NK-92 treated with Interleukin-12 subunit alpha and Interleukin-12 subunit beta, amount 100 ng/mL, for 24 hours (cell line): ENCODE measurements at regions not wholly inside any gene's neighbourhood (a gene's known extent, or its start where the extent isn't known, plus 50 kb on each side); places are given as distances from the start of the nearest gene placed in this dataset.
"Not testable (repeated sequence)": the region's sequence is repeated elsewhere in the genome, so short reads cannot be mapped to it uniquely, and the experiment has no call there.

ENCODE experiments used
- DNase-seq: peaks from one replicate; lab custom pipeline; 2025; lab: John Stamatoyannopoulos, UW

DNA sequence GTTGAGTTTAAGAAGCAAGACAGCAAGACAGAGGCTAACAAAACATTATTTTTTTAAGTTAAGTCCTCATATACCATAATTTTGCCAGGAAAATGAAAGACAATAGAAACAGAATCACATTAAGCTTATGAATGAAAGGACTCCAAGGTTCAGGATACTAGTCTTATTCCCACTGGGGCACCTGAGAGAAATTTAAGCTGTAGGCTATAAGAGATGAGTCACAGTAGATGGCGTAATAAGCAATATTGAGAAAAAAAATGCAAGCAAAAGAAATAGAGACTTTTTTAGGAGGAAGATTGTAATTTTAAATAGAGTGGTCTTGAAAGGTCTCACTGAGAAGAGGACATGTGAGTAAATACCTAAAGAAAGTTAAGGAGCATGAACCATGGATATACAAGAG is 57.1 kb upstream of the KIF2B start:
- DNase-seq, result no peak

DNA sequence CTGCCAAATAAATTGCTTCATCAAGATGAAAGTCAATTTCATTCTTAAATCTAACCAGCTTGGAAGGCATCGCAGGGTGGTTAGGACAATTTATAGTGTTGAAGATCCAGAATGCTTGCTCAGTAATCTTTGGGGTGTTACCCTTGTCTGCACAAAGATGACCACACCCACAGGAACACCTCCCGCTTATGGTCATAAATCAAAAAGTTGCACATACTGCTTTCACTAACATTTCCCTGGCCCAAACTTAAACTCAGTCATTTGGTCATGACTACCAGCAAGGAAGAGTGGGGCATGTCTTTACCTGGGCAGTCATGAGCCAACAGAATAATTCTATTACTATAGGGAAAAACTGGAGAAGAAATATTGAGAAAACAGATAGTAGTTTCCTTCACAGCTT is 57.6 kb upstream of the KIF2B start:
- DNase-seq, result no peak

DNA sequence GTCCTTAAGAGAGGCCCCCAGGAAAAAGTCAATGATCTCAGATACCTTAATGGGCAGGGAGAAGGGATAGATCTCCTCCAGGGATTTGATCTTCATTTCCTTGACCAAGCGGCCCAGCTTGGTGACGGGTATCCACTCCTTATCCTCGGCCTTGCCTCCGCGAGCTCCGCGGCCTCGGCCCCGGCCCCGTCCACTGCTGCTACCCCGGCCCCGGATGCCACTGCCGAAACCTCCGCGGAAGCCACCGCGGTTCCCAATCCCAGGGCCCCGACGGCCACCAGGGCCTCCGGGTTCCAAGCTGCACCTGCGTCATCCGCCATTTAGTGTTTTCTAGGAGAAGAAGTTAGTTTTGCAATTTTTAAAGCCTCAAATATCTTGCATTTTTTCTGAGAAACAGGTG is 65.2 kb upstream of the KIF2B start:
- no peak for DNase-seq

DNA sequence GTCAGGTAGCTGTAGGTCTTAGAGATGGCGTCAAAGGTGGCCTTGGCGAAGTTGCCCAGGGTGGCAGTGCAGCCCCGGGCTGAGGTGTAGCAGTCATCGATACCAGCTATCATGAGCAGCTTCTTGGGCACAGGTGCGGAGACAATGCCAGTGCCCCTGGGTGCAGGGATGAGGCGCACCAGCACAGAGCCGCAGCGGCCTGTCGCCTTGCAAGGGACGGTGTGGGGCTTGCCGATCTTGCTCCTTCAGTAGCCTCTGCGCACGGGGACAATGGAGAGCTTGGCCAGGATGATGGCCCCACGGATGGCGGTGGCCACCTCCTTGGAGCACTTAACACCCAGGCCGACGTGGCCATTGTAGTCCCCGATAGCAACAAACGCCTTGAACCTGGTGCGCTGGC is 65.6 kb upstream of the KIF2B start:
- not testable (repeated sequence) for DNase-seq

DNA sequence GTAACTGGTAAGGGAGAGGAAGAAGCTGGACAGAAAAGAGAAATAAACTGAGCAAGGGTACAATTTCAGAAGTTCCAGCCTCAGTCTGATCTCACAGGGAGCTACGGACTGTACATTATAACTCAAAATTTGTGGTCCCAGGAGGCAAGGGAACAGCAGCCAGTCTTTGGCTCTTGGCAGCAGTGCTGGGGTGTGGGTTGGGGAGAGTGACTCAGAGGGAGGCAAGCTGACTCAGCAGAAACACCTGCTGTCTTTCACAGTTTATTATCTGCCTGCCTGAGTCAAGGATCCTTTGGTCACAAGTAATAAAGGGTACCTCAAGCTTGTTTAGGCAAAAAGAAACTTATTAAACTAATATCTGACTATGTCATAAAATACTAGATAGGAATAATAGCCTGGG is 73.5 kb upstream of the KIF2B start:
- DNase-seq, result no peak

DNA sequence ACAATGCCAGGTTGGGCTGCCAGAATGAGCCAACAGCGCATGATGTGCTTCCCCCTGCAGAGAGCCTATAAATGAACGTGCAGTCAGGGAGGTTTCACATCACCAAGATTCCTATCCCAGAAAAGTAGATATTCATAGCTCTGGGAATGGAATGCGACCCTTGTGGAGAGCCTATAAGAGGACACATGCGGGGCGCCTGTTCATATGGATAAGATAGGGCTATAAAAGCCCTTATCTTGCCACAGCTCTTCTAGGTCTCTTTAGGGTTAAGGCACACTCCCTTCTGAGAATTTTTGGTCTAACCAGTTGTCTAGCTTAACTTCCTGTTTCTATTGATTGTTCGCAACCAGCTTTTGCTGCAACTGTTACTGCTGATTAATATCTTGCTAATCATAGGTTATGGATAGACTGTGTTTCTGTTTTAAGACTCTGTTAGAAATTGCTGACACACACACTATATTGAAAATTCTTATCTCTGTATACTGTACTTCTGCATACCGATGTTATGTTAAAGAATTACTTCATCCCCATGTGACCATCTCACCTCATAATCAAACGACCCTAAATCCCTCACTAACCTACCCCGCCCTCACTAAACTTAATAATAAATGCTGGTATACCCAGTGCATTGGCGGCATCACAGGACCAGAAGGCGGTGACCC is 74.4 kb upstream of the KIF2B start:
- DNase-seq, result not testable (repeated sequence)

DNA sequence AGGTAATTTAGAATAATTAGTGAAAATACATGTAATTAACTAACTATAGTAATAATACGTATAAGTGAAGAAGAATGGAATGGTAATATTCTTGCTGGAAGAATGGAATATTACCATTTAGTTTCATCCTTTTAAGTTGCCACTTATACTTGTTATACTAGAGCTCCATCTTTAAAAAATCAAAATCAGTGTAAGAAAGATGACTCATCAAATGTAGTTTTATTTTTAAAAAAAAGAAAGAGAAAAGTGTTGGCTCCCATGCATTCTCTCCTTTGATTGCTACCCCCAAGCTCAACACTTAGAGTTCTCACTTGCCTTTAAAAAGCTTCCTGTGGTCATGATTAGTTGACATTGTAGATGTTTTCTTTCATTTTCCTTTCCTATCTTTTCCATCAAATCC is 82.4 kb upstream of the KIF2B start:
- DNase-seq, result no peak

DNA sequence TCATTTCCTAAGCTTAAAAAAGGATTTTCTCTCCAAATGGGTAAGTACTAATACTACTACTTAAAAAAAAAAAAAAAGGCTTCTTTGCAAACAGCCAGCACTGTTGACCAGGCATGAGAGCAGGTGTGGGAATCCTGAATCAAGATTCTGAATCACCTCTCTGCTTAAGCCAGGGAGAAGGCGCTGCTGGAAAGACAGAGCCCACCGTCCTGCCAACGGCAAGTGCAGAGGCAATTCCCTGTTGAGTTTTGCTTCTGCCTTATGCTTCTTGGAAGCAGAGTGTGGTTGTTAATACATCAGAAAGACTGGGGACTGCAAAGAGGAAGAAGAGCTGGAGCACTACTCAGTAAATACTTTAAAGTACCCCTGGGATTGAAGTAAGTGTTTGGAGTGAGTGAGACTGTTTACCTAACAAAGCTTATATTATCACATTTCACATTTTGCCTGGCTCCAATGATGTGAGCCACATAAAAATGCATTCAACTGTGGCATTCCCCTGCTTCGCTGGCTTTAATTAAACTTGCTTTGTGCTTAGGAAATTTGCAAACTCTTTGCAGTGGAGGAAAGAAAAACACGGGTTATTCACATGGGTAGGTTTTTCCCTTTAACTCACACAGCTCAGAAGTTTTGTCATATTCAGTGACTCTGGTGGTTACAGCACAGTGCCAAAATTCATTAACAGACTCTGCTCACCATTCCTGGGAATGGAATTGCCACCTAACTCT is 86.0 kb upstream of the KIF2B start:
- no peak for DNase-seq

DNA sequence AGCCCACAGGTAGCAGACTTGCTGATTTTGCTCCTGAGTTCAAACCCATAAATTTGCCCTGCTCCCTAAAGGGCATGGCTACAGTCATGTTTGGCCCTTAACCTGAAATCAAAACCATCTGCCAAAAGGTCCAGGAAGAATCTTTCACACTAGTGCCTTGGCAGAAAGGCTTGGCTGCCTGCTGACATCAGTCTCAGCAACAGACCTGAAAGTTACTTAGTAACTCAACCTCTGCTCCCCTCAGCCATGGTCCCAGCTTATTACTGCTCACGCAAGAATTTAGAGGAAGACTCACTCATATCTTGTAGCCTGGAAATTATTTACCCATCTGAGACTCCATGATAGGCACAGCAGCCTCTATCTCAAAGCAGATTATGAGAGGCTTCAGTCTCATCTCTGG is 98.0 kb upstream of the KIF2B start:
- DNase-seq, result no peak

DNA sequence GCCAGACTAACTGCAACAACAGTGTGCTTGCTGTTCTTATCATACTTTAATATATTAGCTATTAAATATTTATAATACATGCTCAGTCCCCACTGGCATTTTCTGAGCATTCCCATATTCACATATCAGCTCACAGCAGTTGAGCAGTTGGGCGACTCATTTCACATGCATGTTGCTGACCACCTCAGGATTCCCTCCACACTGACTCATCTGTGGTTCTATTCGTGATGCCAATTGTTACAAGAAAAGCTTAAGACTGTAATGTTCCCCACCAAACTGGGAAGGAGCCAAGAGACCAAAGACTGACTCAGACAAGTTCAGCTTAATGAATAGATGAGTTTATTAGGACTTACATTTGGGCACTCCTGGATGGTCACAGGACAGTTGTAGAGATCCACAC is 100.3 kb upstream of the KIF2B start:
- no peak for DNase-seq

DNA sequence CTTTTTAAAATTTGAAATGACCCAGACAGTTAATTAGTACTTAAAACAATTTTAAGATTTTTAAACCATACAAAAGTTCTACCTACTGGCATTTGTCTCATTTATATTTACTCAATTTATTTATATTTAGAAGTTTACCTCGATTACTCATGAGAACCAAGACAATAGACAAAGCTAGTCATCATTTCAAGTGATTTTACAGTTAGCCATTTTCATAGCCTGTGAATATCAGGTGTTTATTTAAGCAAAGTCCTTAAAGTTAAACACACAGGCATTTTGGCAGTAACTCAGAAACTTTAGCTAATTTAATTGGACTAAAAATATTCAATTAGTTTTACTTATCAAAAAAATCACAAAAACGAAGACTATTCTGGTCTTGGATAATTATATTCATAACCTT is 101.6 kb upstream of the KIF2B start:
- DNase-seq, result no peak

DNA sequence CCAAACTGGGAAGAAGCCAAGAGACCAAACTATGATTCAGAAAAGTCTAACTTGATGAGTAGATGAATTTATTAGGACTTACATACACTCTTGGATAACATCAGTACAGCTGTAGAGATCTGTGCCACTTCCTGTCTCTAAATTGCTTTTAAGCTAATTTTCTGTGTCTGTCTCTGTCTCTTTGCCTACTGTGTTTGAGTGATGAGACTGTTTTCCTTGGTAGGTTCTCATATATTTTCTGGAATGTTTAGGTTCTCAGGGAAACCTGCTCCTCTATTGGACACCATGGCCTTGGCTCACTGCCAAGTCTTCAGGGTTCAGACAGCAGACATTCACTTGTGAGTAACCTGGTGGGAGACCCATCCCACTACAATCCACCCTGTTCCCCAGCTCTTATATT is 103.5 kb upstream of the KIF2B start:
- no peak for DNase-seq

DNA sequence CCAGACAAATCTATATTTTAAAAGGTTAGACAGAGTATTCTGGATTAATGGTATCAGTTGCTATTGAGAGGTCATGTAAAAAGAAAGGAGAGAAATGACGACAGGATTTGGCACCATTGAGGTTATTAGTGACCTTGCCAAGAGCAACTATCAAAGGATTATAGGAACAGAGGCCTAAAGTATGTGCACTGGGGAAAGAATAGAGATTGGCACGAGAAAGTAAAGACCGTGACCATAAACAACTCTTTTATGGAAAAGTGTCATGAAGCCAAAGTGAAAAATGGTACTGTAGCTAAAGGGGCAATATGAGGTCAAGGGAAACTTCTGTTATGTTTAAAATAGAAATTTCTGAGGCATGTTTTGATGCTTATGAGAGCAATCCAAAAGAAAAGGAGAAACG is 115.2 kb upstream of the KIF2B start:
- no peak for DNase-seq

DNA sequence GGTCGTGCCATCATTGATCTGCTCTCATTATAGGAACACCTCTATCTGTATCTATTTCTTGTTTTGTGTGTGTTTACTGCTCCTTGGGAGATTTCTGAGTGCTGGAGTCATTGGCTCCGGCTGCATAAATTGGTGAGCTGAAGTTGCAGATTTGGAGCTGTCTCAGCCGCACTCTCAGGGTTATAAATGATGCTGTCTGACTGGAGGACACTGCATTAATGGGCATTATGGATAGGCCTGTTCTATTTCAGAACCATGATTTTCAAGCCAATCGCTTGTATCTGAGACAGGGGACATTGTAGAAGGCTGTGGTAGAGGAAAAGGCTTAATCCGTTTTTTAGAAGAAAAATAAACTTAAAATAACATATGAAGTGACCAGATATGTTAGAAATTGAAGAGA is 126.4 kb upstream of the KIF2B start:
- DNase-seq, result no peak

DNA sequence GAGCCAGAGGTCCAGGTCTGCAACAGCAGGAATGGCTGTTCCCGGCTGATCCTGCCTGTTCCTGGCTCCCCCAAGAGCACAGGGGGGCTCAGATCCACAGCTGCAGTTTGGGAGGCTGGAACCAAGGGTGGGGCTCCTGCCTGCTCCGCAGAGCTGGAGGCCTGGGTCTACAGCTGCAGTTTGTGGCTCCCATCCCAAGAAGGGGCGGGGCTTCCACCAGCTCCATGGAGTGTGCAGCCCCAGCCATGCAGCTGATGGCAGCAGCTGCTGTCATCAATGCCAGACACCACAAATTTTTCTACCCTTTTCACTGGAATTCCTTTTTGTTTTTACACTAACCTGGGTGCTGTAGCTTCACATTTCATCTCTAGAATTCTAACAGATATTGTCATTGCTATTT is 135.4 kb upstream of the KIF2B start:
- DNase-seq, result no peak

DNA sequence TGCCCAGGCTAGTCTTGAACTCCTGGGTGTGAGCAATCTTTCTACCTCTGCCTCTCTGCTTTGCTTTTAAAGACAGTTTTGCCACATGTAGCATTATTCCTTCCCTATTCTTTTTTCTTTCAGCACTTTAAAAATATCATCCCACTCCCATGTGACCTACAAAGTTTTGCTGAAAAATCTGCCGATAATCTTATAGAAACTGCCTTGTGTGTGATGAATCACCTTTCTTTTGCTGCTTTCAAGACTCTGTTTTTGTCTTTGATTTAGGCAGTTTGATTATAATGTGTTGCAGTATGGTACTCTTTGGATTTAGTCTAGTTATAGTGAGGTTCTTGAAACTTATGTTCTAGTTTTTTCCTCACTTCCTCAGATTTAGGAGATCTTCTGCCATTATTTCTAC is 142.0 kb upstream of the KIF2B start:
- no peak for DNase-seq

DNA sequence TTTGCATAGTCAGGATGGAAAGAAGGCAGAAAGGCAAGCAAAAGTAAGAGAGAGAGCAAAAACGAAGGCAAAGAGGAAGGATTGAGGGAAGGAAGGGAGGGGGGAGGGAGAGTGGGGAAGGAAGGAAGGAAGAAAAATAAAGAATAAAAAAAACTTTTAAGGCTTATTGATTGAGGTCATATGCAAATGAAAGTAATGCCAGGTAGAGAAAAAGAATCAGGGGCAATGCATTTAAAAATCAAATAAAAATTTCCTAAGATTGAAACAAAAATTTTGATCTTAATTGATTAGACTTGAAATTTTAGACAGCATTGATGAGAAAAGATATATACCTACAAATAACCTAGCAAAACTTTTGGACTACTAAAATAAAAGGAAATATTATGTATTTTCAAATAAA is 153.9 kb upstream of the KIF2B start:
- DNase-seq, result no peak

DNA sequence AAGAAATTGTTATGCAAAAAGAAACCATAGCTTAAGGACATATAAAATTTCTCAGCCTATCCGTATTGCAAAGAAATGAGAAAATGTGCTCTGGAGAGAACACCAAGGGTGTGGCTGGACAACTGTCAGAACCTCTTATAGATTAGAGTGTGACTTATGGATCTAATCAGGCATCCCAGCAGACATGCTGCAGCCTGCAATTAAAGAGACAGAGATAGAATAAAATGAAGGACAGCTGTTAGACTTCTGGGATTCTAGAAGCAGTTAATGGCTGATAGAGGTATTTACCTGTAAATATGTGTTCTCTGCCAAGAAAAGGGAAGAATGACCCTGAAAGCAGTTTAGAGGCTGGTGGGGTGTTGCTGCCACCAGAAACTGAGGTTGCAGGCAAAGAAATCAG is 160.1 kb upstream of the KIF2B start:
- no peak for DNase-seq

DNA sequence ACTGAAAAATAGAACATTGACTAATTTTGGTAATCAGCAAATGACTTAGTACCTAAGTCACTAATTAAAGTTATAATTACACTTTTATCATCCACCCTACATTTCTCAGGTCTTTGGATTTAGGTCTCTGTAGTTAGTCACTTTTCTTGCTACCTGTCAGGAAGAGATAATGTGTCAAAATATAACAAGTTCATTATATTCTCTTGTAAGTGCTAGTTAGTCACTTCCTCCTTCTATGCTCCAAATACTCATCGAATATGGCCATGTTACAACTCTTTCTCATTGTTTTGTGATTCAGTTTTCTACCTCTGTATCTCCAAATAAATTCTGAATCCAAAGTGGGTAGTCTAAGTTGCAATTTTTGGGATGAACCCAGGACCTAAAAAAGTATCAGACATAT is 163.5 kb upstream of the KIF2B start:
- no peak for DNase-seq

DNA sequence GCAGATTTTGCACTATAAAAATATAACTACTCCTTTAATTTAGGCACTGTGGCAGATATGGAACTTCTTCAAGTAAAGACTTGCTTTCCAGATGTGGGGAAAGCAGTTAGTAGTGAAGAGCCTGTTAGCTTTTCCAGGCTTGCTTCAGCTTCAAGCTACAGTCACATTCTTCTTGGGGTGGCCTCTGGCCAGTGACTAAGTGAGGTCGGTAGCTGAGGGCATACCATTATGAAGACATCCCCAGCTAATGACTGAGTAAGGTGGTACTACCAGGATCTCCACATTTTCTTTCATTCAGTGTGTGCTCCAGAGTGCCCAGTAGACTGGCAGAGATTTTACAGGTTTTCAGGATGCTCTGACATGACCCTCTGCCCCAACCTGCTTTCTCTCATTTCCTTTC is 167.1 kb upstream of the KIF2B start:
- DNase-seq, result no peak

DNA sequence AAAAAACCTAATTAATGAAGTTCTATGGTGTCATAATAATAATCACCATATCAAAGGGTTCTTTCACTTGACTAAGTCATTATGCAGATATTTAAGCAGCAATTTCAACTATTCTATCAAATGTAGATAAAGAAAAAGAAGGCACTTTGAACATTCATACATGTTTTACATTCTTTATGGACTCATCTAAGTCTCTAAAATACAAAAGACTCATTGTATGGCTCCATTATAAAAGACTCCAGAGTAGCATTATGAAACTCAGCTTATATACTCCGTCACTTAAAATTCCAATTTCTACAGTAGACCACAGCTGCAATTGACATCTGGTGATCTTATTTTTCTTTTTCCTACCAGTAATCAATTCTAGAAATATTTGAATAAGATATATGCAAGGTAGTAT is 173.5 kb upstream of the KIF2B start:
- DNase-seq, result no peak

DNA sequence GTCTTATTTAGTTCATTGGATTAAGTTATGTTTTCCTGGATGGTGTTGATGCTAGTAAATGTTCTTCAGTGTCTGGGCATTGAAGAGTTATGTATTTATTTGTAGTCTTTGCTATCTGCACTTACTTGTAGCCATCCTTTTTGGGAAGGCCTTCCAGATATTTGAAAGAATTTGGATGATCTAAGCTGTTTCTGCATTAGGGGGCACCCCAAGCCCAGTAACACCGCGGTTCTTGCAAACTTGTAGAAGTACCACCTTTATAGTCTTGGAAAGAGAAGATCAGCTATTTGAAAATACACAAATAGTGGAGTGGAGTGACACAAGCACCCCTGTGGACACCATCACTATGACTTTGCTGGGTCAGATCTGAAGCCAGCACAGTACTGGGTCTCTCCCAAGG is 175.9 kb upstream of the KIF2B start:
- DNase-seq, result no peak

DNA sequence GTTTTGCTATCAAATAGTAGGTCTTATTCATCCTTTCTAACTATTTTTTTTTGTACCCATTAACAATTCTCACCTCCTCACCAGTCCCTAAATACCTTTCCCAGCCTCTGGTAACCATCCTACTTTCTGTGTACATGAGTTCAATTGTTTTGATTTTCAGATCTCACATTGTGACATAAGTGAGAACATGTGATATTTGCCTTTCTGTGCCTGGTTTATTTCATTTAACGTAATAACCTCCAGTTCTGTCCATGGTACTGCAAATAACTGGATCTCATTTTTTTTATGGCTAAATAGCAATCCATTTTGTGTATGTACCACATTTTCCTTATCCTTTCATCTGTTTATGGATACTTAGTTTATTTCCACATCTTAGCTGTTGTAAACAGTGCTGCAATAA is 181.9 kb upstream of the KIF2B start:
- DNase-seq, result no peak

DNA sequence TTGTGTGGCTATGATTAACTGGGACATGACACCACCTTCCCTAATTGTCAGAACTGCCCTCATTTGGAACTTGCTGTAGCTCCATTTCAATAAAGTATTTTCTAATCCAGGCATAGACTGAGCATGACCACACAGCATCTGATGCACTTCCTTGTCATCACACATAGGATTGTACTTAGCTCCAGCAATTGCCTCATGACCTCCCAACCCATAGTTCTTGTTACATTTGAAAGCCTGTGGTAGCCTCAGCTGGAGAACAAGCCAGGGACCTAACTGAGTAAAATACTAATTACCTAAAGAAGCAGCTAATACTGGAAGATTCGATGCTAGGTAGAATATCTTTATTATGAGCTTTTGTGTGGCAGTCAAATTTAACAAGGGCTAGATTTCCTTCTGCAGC is 187.3 kb upstream of the KIF2B start:
- no peak for DNase-seq
